ENCODE measurements at regions not wholly inside any gene's neighbourhood (a gene's known extent, or its start where the extent isn't known, plus 50 kb on each side); places are given as distances from the start of the nearest gene placed in this dataset.
A peak's percentile ranks its signal among the peaks of the same experiment; 100 is the strongest.

DNA sequence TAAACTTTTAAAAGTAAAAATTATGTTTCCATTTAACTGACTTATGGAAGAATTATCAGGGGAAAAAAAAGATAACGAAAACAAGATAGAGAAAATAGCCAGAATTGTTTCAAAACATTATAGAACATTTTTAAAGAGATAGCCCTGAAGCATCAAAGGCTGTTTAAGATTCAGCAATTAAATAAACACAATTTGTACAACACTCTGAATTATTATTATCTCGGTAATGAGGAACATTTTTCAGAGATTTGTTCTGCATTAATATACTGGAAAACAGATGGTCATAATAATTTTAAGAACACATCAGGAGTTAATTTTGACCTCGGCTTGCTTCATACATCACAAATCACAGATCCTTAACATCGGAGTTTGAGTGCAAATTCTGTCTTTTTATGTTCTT lies 643.8 kb downstream of the SORCS1 start:
- DNase-seq (ENCODE audit: low spot score), result no peak

DNA sequence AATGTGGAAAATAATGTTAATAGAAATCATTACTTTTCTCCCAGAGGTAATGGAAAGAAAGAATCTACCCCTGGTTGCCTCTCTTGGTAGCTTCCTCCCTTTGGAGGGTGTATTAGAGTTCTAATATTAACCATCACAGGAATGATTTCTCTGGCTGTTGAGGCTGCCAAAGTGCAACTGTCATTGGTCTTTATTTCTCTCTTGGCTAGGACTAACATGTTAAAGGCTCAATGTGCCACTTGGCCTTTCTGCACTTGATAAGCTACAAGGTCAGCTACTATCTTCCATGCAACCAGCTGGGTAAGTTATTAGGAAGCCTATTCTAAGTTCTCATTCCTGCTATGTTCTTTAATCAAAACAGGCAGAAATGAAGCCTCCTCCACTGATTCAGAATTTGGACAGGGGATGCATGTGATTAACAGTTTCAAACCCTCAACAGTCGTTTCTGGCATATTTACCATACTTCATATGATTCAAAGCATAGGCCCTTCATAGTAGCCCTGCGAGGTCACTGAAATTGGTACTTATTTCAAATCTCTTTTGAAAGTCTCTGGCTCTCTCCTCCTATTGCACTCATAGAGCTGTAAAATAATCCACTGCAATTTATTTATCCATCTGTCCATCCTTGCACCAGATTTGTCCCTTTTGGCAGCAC lies 645.0 kb downstream of the SORCS1 start:
- no peak for DNase-seq (ENCODE audit: low spot score)

DNA sequence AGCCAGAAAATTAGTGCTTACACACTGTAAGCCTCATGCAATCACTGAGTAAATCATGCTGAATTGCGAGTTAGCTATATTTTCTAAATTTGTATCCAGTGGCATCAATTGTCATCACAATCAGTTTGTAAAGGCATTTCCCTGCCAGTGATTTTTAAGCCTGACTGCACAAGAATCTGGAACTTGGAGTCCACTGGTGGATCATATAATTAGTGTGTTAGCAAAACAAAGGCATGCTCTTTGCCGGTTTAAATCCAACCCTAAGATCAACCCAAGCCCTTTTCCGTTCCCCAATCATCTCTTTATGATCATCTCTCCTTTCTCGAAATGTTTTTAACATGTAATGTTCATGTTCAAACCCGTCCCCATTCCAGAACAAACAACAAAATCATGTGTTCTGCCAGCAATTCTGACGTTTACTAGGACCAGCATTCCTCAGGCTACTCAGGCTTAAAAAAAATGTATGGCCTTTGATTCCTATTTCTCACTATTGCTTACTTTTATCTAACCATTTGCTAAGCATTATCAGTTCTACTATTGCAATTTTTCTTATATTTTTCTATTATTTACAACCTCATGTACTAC lies 649.2 kb downstream of the SORCS1 start:
- no peak for DNase-seq (ENCODE audit: low spot score)

DNA sequence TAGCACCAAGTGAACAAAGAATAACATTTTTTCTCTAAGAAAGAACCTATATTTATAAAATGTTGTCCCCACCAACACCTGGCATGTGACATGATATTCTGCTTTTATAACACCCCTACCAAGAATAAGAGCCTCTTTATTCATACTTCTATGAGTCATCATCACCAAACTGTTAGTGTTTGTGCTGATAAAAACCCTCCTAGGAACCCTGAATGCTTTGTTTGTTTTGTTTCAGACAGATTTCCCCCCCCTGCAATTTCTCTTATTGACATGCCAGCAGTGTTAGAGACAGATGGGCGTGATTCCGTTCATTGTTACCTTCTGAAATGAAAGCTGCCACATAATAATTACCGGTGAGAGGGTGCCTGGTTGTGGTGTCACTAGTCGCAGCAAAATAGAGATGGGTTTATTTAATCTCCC lies 651.1 kb downstream of the SORCS1 start:
- DNase-seq (ENCODE audit: low spot score), result no peak

DNA sequence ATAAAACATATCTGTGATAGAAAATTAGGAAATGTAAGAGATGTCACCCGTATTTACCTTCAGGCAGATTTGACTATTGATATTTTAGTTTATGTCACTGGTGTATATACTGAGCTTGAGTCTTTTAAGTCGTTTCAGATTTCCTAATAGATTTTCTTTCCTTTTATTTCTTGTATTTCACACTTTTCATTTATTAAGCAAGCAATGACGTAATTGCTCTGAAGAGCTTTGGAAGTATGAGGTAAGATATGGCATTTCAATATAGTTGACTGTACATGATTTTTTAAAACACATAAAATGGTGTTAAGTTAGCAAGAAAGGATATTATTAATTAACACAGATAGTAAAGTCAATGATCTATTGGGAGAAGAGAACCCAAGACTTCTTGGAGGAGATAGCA lies 652.6 kb downstream of the SORCS1 start:
- DNase-seq (ENCODE audit: low spot score), result no peak

DNA sequence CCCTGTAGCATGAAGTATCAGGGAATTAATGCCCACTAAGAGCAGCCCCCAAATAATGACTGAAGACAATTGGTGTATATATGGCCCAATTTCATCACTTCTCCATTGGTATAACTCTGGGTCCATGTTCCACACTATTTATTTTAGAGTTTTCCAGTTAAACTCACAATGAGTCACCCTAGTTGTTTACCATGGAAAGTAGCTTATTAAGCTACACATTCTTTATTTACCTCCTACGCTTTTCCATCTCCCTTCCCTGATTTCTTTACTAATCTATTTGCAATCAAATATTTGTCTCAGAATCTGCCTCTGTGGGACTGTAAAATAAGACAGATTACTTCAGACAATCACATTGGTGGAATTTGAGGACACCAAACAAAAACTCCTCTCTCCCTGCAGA lies 655.6 kb downstream of the SORCS1 start:
- no peak for DNase-seq (ENCODE audit: low spot score)

DNA sequence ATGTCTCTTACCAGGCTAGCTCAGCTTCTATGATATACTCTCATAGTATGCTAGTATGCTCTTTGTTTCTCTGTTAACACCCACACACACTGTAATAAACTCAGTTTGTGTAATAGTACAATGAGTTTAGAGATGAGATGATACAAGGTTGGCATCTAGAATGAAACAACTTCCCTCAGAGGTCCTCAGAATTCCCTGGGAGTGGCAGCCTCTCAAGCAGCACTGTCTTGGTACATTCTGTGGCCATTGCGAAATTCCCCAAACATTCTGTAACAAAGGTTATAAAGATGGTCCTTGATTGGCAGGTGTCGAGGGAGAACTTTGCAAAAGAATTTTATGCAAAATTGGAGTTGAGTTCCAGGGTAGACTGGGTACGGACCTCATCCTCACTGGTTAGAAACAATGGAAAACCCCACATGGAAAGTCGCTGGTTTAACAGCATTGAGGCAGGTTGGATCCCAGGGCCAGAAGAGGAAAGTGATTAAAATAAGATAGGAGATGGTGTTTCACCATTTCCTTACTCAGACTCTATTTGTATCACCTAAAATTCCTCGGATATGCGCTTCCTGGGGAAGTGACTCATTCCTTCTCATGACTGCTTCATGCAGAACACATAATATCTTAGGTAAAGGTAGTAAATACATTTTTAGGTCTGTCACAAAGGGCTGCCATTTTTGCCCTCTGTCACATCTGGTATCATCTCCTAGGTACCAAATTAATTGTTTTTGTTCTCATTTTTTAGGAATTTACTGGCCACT lies 657.8 kb downstream of the SORCS1 start:
- no peak for DNase-seq (ENCODE audit: low spot score)

DNA sequence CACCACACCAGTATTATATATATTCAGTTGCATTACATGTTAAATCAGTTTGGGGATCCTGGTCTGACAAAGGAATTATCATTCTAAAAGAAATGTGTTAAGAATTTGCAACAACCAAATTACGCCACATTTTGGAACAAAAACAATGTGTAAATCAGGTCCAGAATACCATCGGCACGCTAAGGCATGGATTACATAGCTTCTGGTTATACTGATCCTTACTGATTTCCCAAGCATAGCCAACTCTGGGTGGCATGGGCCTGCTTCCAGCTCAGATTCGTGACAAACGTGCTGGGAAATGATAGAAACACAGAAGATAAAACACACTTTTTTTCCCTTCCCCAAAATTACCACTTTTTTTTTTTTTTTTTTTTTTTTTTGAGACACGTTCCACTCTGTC lies 660.0 kb downstream of the SORCS1 start:
- peak; percentile 21 for DNase-seq (ENCODE audit: low spot score)

DNA sequence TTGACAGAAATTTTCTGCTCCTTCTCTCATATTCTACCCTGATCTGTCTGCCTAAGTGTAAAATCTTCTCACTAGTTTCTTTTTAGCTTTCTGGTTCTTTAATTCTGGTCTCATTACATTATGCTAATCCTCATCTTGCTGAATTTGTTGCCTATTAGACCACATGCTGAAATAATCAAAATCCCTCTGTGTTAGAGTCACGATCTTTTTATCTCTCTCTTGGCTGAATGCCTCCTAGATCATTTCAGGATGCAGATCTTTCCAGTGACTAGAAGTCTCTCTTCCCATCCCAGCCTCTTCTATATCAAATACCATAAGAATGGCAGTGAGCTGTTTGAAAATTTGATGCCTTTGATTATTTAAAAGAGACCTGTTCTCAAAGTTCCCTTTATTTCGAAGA lies 661.9 kb downstream of the SORCS1 start:
- no peak for DNase-seq (ENCODE audit: low spot score)

DNA sequence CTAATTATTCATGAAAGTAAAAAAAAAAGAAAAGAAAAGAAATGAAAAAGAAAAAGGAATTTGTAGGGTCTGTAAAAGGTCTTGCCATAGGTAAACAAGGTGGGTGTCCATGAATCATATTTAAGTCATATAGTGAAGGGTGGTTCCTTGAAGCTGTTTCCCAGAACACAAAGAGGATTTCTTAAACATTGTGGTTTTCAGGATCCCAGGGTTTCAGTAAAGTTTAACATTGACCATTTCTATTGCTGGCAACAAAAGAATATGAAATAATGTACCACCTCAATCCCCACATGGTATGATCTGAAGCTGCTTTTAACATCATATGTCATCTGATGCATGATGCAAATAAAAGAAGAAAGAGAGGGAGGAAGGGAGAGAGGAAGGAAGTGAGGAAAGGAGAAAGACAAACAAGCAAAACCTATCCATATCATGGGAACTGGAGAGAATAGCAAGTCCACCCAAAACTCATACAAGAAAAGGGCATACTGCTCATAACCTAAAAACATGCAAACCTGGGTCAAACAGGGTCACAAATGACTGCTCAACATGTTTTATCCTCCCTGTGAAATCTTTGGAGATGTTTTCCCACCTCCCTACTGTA lies 663.5 kb downstream of the SORCS1 start:
- DNase-seq (ENCODE audit: low spot score), result no peak

DNA sequence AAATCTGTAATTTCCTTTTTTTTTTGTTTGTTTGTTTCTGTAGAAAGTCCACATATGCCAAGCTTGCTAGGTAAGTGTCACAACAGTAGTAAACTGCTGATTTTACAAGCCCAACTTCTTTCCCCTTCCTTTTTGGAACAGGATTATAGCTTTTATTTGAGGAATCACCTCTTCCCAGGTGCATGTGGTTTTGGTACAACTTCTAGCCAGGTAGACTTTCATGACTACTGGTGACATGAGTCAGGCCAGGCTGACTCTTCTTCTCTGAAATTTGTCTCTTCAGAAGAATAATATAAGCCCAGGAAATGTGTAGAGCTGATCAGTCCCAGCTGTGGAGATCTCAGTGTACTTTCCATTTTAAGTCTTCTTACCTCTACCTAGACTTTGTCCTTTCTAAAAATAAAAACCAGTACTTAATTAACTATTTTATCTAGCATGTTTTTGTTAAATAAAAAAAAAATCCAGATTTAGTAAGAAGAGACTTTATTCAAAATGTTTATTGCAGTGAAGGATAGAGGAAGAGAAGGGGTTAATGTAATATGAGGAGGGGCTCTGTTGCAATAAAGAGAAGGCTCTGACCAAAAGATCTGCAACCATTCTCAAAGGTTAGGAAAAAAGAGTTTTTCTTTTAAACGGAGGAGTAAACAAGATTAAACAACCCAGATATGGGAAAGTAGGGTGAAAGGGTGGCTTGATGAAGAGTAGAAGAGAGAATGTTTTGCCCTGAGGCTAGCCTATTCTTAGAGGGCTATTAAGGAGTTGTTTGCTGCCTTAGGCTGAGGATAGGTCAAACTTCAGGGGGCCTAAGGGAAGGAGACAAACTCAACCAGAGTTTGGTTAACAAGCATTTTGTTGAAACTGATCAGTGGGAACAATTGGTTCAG lies 664.2 kb downstream of the SORCS1 start:
- DNase-seq (ENCODE audit: low spot score), result no peak

DNA sequence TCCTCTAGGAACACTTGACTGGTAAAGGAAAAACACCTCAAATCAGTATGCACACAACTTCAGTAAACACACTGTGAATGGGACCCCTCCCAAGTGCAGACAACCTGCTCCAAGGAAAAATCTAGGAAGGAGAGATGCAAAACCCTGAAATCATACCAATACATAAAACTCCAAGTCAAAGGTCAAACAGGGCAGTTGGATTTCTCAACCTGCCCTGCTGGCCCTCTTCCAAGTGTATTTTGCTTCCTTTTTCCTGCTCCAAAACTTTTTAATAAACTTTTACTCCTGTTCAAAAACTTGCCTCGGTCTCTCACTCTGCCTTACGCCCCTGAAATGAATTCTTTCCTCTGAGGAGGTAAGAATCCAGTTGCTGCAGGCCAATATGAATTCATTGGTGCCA lies 665.1 kb downstream of the SORCS1 start:
- DNase-seq (ENCODE audit: low spot score), result no peak

DNA sequence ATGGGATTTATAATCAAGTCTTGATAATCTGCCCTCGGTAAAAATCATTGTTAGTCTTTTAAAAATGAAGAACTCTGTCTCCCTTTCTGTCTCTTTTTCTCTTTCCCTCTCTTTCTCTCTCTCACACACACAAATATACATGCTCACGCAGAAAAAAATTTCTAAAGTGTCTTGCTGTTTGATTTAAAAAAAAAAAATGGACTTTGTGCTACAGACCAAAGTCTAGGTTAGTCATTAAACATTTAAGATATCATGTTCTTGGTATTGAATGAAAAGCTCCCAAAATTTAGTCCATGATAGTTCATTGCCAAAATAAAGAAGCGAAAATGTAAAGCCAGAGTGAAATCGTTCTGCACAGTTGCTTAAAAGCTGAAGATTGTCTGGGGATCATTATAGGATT lies 665.8 kb downstream of the SORCS1 start:
- DNase-seq (ENCODE audit: low spot score), result no peak

DNA sequence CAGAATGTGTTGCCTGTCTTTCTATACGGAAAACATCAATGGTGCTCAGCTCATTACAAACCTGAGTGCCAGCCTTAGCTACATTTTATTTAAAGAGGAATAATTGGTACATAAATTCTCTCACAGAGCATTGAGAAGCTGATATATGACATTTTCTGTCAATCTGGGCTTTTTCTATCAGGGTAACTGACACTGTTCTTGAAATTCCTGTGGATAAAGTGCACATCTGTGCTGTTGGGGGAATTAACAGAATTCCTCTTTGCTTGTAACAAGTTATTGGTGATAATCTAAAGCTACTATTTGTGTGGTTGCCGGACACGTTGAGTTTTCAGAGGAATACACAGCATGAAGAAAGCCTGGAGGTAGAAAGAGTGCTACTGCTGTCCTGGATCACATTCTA lies 668.6 kb downstream of the SORCS1 start:
- no peak for DNase-seq (ENCODE audit: low spot score)

DNA sequence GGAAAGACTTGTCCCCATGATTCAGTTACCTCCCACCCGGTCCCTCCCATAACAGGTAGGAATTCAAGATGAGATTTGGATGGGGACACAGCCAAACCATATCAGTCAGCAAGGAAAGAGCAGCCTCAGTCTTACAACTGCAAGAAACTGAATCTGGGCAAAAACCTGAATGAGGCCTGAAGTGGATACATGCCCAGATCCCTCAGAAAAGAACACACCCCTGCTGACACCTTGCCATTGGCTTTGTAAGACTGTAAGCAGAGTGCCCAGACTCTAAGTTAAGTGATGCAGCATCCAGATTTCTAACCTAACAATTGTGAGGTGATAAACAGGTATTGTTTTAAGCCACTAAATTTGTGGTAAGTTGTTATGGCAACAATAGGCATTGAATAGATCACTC lies 670.8 kb downstream of the SORCS1 start:
- no peak for DNase-seq (ENCODE audit: low spot score)

DNA sequence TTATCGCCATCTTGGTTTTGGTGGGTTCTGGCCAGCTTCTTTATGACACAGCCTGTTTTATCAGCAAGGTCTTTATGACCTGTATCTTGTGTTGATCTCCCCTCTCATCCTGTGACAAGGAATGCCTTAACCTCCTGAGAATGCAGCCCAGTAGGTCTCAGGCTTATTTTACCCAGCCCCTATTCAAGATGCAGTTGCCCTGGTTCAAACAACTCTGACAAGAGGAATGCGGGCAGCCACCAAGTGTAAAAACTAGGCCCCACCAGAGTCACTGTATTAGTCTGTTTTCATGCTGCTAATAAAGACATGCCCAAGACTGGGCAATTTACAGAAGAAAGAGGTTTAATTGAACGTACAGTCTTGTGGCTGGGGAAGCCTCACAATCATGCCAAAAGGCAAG lies 671.3 kb downstream of the SORCS1 start:
- DNase-seq (ENCODE audit: low spot score), result no peak

DNA sequence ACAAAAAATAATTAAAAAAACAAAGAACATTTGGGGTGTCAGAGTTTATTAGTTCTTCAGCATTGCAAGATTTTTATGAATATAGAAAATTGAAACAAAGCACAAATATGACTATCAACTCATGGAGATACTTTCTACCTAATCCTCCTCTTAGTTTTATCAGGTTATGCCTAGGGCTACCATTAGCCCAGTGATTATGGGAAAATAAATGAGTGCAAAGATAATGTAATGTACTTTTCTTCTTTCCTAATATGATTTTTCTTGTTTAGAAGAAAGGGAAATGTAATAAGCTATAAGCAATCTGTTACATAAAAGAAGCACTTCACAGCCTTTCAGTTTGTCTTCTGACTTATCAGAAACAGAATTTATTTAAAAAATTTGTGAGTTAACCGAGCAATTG lies 676.8 kb downstream of the SORCS1 start:
- DNase-seq (ENCODE audit: low spot score), result no peak

DNA sequence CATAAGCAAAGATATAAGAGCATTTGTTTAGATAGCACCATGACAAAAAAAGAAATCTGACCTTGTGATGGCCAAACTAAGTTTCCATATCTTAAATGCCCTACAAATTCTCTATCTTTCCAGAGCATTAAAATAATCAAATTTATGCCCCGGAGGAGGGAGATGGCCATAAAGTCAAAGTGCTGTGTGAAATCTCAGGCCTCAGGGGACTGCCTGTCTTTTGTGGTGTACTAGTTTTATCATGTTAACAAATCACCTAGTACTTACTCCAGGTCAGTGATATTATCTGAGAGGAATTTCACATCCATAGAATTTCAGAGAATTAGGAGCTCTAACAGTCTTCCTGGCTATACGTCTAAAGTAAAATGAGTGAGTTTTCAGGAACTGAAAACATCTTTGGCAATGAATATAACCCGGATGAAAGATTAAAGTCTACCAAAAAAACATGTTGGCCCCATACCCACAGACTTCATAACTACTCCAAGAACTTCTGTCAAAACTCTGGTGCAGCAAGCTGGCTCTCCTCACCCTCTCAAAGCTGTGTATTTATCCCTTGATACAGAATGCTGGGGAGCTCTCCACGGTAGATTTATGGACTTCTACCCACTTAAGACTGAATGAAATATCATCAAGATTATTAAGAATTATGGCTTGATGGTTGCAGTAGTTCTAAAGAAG lies 682.8 kb downstream of the SORCS1 start:
- no peak for DNase-seq (ENCODE audit: low spot score)

DNA sequence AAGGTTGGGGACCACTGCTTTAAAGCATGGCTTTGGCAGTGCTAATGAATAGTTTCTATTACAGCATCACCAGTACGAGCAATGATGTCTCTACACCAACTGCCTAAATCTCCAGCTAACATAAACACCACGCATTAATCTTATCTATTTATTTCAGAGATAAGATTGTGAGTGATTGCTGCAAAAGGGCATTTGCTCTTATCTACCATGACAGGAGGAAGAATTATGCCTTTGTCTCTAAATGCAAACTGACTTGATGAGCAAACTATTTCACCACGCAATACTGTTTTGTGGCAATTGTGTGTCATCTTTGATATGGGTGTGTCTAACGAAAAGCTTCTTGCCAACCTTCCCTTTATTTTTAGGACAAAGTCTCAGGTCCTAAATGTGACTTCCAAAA lies 684.9 kb downstream of the SORCS1 start:
- DNase-seq (ENCODE audit: low spot score), result no peak

DNA sequence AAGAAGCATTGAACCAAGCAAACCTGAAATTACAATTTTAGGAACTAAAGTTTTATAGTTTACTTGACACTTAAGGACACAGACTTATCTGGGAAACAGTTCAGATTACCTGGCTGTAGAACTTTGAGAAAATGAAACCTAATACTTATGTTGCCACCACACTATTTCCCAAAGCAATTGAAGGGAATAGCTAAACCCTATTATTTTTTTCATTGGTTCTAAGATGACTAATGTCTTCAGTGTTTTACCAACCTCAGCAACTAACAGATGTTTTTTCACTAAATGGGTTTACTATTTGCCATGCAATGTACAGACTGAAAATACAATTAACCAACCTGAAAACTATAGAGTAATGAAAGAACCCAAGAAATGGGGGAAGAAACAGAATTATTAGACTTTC lies 689.6 kb downstream of the SORCS1 start:
- DNase-seq (ENCODE audit: low spot score), result no peak

DNA sequence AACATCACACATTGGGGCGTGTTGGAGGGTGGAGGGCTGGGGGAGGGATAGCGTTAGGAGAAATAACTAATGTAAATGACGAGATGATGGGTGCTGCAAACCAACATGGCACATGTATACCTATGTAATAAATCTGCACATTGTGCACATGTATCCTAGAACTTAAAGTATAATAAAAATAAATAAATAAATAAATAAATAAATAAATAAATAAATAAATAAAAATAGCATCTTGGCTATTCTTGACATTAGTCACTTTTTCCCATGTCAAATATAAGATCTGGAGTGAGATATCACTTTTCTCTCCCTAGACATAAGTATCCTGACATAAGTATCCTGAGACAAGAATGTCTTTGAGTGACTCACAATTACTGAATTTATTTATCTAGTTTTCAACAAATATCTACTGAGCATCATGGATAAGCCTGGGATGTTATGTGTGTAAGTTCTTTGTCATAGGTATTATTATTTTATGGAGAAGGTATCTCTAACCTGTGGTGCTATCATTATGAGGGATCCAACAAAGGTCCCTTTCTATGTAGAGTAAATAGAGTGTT lies 691.3 kb downstream of the SORCS1 start:
- no peak for DNase-seq (ENCODE audit: low spot score)

Measured in AG20443 (cell line).